ENCODE measurements at regions not wholly inside any gene's neighbourhood (a gene's known extent, or its start where the extent isn't known, plus 50 kb on each side); places are given as distances from the start of the nearest gene placed in this dataset.

DNA sequence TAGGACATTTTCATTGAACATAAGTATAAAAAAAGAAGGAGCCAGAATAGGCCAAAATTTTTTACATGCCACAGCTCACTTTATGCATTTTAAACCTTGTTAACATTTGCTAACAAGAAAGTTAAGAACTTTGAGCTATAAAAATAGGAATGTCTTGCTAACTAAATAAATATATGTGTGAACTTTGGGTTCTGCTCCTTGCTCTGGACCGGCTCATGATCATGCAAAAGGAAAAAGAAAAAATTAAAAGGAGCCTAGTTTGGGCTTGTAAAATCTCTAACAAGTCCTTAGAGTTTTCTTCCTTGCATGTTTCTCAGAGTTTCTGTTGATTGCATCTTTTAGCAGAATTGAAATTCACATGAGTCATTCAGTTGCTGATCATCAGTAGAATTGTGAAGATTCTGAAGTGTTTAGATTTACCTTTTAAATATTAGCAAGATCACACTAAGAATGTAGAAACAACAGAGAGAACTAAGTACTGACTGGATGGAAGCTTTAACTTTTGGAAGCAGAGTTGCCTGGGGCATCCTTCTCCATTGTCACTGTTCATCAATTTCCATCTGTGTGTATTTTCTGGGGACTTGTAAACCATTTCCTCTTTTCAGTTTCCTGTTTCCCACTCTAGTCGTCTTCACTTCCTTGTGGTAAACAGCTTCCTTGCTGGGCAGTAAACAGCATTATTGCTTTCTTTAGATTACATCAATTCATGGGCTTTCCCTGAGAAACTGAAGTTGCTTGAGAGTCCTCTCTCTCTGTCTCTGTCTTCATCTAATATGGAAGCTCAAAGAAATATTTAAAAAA, 458.4 kb upstream of the BTBD3 start (continued):
- TF ChIP-seq CEBPB (IDR thresholded peaks at IDR 0.05; ENCODE audit: low read depth, low read length): no peak

DNA sequence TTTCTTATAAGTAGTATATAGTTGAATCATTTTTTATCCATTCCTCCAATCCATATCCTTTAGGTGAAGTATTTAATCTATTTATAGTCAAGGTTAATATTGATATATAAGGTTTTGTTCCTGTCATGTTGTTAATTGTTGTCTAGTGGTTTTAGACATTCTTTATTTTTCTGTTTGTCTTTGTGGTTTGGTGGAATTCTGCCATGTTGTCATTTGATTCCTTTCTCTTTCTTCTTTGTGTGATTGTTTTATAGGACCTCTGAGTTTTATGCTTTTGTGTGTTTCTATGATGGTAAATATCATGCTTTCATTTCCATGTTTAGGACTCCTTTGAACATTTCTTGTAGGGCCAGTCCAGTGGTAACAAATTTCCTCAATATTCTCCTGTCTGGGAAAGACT, 450.3 kb upstream of the BTBD3 start:
- Histone ChIP-seq H4K8ac (ENCODE audit: low read depth in 2 of 2, low read length in 2 of 2) (no peak overlapping the region), H4K5ac (ENCODE audit: low read depth, low read length) (no peak overlapping the region), H3K4ac (ENCODE audit: low read depth, low read length) (no peak overlapping the region), H2AK9ac (replicated peaks; ENCODE audit: low read depth, low read length, poor library complexity) (no peak overlapping the region), H3K18ac (ENCODE audit: low read depth, low read length) (no peak overlapping the region), H3K23ac (ENCODE audit: low read depth, low read length) (no peak overlapping the region), H3K4me1 (ENCODE audit: control insufficient read depth, insufficient read depth, low read length) (no peaks in the 10 kb centered on the region), H3K4me3 (ENCODE audit: insufficient read depth, low read depth, low read length) (no peak overlapping the region), H3K9ac (ENCODE audit: low read depth, low read length) (no peak overlapping the region), H3K79me1 (ENCODE audit: low read depth in 1 of 2, low read length in 2 of 2) (no peaks in the 10 kb centered on the region), H3K27ac (ENCODE audit: insufficient read depth, low read length) (no peak overlapping the region), H3K9me1 (ENCODE audit: insufficient read depth, low read length) (no peaks in the 10 kb centered on the region), H3K56ac (ENCODE audit: extremely low read depth, insufficient read depth, low read length) (no peak overlapping the region), H2AK5ac (ENCODE audit: low read depth, low read length) (no peak overlapping the region), H3K9me3 (ENCODE audit: control insufficient read depth, insufficient read depth, low read length) (no peaks in the 10 kb centered on the region), H3K27me3 (ENCODE audit: control insufficient read depth, insufficient read depth, low read length) (peaks cover 9% of the 10 kb centered on the region), H2BK5ac (ENCODE audit: low read depth, low read length, poor library complexity, severe bottlenecking) (no peak overlapping the region), H3K14ac (replicated peaks; ENCODE audit: low read depth, low read length) (no peak overlapping the region), H2BK20ac (ENCODE audit: low read depth, low read length) (no peak overlapping the region), H2BK120ac (ENCODE audit: low read depth, low read length) (no peak overlapping the region), H2AFZ (replicated peaks; ENCODE audit: low read length, poor library complexity) (no peak overlapping the region), H2BK15ac (ENCODE audit: low read depth, low read length) (no peak overlapping the region), H3K36me3 (ENCODE audit: control insufficient read depth, insufficient read depth, low read length) (no peaks in the 10 kb centered on the region), H4K91ac (ENCODE audit: insufficient read depth, low read depth, low read length) (no peak overlapping the region), H4K20me1 (ENCODE audit: insufficient read depth, low read length) (no peaks in the 10 kb centered on the region), H3K4me2 (ENCODE audit: low read depth, low read length) (no peak overlapping the region)
- ChIA-PET CTCF (no interaction called here), POLR2A (ENCODE audit: unreplicated experiment) (no interaction called here)
- in situ Hi-C loops (cut with MboI; ENCODE audit: low sequenced_read_pairs) (no loop called here), intact Hi-C loops (cut with micrococcal nuclease) (no loop called here), dilution Hi-C loops (cut with HindIII; ENCODE audit: low sequenced_read_pairs, unreplicated experiment) (no loop called here)
- no TSS peak for BruUV-seq (replicated peaks)
- no peak for ATAC-seq (ENCODE audit: low read depth)
- no peak for DNase-seq
- TF ChIP-seq, protein P1, sequence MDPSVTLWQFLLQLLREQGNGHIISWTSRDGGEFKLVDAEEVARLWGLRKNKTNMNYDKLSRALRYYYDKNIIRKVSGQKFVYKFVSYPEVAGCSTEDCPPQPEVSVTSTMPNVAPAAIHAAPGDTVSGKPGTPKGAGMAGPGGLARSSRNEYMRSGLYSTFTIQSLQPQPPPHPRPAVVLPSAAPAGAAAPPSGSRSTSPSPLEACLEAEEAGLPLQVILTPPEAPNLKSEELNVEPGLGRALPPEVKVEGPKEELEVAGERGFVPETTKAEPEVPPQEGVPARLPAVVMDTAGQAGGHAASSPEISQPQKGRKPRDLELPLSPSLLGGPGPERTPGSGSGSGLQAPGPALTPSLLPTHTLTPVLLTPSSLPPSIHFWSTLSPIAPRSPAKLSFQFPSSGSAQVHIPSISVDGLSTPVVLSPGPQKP (IDR thresholded peaks at IDR 0.05; ENCODE audit: borderline replicate concordance, low read depth, low read length): no peak
- TF ChIP-seq CEBPB (IDR thresholded peaks at IDR 0.05; ENCODE audit: low read depth, low read length) (no peak), BHLHE40 (IDR thresholded peaks at IDR 0.05; ENCODE audit: low read depth, low read length) (no peak), RFX5 (IDR thresholded peaks at IDR 0.05; ENCODE audit: low read depth, low read length) (no peak), MAZ (IDR thresholded peaks at IDR 0.05; ENCODE audit: borderline replicate concordance, low read depth, low read length) (no peak), POLR2A (IDR thresholded peaks at IDR 0.05; ENCODE audit: low read depth, low read length) (no peak), MAFK (IDR thresholded peaks at IDR 0.05; ENCODE audit: low read depth, low read length) (no peak), CHD1 (IDR thresholded peaks at IDR 0.05; ENCODE audit: low read depth, low read length) (no peak), FOS (IDR thresholded peaks at IDR 0.05; ENCODE audit: low read depth, low read length) (no peak)
- TF ChIP-seq, protein P2, sequence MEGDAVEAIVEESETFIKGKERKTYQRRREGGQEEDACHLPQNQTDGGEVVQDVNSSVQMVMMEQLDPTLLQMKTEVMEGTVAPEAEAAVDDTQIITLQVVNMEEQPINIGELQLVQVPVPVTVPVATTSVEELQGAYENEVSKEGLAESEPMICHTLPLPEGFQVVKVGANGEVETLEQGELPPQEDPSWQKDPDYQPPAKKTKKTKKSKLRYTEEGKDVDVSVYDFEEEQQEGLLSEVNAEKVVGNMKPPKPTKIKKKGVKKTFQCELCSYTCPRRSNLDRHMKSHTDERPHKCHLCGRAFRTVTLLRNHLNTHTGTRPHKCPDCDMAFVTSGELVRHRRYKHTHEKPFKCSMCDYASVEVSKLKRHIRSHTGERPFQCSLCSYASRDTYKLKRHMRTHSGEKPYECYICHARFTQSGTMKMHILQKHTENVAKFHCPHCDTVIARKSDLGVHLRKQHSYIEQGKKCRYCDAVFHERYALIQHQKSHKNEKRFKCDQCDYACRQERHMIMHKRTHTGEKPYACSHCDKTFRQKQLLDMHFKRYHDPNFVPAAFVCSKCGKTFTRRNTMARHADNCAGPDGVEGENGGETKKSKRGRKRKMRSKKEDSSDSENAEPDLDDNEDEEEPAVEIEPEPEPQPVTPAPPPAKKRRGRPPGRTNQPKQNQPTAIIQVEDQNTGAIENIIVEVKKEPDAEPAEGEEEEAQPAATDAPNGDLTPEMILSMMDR (conservative IDR thresholded peaks at IDR 0.05; ENCODE audit: low read depth, low read length): no peak
- TF ChIP-seq, protein P3, sequence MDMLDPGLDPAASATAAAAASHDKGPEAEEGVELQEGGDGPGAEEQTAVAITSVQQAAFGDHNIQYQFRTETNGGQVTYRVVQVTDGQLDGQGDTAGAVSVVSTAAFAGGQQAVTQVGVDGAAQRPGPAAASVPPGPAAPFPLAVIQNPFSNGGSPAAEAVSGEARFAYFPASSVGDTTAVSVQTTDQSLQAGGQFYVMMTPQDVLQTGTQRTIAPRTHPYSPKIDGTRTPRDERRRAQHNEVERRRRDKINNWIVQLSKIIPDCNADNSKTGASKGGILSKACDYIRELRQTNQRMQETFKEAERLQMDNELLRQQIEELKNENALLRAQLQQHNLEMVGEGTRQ (IDR thresholded peaks at IDR 0.05; ENCODE audit: low read depth, low read length): no peak
